Fibroblast of lung (primary cell): ENCODE measurements at regions not wholly inside any gene's neighbourhood (a gene's known extent, or its start where the extent isn't known, plus 50 kb on each side); places are given as distances from the start of the nearest gene placed in this dataset.

Source experiments
- DNase-seq, 2 donors: peaks; one replicate each; pipeline versions ENCODE4 v3.0.0 to v3.0.0-alpha.2; 2010; ENCODE audit warnings: low read depth in 2 of 2
- H2AFZ ChIP-seq: 2 replicates; pipeline ENCODE4 v1.5.1; 2012; ENCODE audit warnings: low read length, control low read depth, inconsistent platforms
- H3K27ac ChIP-seq: 2 replicates; pipeline ENCODE4 v1.5.1; 2011; ENCODE audit warnings: low read length, control low read depth; ENCODE audit not compliant: insufficient read depth
- H3K27me3 ChIP-seq: 2 replicates; pipeline ENCODE4 v1.5.1; 2011; ENCODE audit warnings: mild to moderate bottlenecking, low read length; ENCODE audit not compliant: control insufficient read depth, insufficient read depth
- H3K36me3 ChIP-seq: 2 replicates; pipeline ENCODE4 v1.5.1; 2011; ENCODE audit warnings: low read length; ENCODE audit not compliant: control insufficient read depth, insufficient read depth
- H3K4me1 ChIP-seq: 2 replicates; pipeline ENCODE4 v1.5.1; 2011; ENCODE audit warnings: low read length; ENCODE audit not compliant: control insufficient read depth, insufficient read depth; ENCODE audit errors: extremely low read depth
- H3K4me2 ChIP-seq: 2 replicates; pipeline ENCODE4 v1.5.1; 2011; ENCODE audit warnings: low read length, control low read depth; ENCODE audit not compliant: insufficient read depth; ENCODE audit errors: extremely low read depth
- H3K4me3 ChIP-seq, 4 experiments: fragments of 200-600 bp in 1 of 4; sonication (generic) in 1 of 4; replicated peaks in 1 of 4; 2 replicates each; pipeline ENCODE4 v1.5.1; 2011 to 2016; ENCODE audit warnings: low read length in 4 of 4, low read depth in 3 of 4, mild to moderate bottlenecking in 3 of 4, control low read depth in 2 of 4, inconsistent platforms in 1 of 4, mixed read lengths in 1 of 4; ENCODE audit not compliant: insufficient read depth in 1 of 4; ENCODE audit errors: control extremely low read depth in 1 of 4
- H3K79me2 ChIP-seq: 2 replicates; pipeline ENCODE4 v1.5.1; 2012; ENCODE audit warnings: mild to moderate bottlenecking, low read length, inconsistent platforms; ENCODE audit not compliant: control insufficient read depth, insufficient read depth
- H3K9ac ChIP-seq: 2 replicates; pipeline ENCODE4 v1.5.1; 2011; ENCODE audit warnings: mild to moderate bottlenecking, low read length, control low read depth; ENCODE audit not compliant: insufficient read depth
- H3K9me3 ChIP-seq: 2 replicates; pipeline ENCODE4 v1.5.1; 2012; ENCODE audit warnings: low read depth, low read length; ENCODE audit not compliant: control insufficient read depth, insufficient read depth
- H4K20me1 ChIP-seq: 2 replicates; pipeline ENCODE4 v1.5.1; 2011; ENCODE audit warnings: low read length; ENCODE audit not compliant: control insufficient read depth, insufficient read depth; ENCODE audit errors: extremely low read depth
- CTCF ChIP-seq, 2 donors: IDR thresholded peaks in 1 of 2; conservative IDR thresholded peaks in 1 of 2; 1 replicate in 1 of 2; 2 replicates in 1 of 2; pipeline ENCODE4 v1.5.1; 2011 to 2012; ENCODE audit warnings: low read length in 2 of 2, control low read depth in 1 of 2, inconsistent platforms in 1 of 2, low read depth in 1 of 2, mild to moderate bottlenecking in 1 of 2
- EZH2 ChIP-seq: IDR thresholded peaks from 2 replicates; pipeline ENCODE4 v1.5.1; 2012; ENCODE audit warnings: low read length, control low read depth, mild to moderate bottlenecking; ENCODE audit errors: missing control alignments

- no peaks in the 10 kb centered on the region for H3K79me2 ChIP-seq
- no peak overlapping the region for H3K9ac ChIP-seq
- no peak overlapping the region for H3K4me3 ChIP-seq
- TF ChIP-seq CTCF (conservative IDR thresholded peaks at IDR 0.05 in 1 of 2, IDR thresholded peaks at IDR 0.05 in 1 of 2; ENCODE audit: low read depth in 1 of 2, low read length in 2 of 2) (no peak), EZH2 (no peak)
- H4K20me1 ChIP-seq: no peaks in the 10 kb centered on the region
- no peaks in the 10 kb centered on the region for H3K4me1 ChIP-seq
- H3K9me3 ChIP-seq: no peaks in the 10 kb centered on the region
- H2AFZ ChIP-seq: no peak overlapping the region
- H3K27me3 ChIP-seq: no peaks in the 10 kb centered on the region
- no peak overlapping the region for H3K27ac ChIP-seq
- no peak overlapping the region for H3K4me2 ChIP-seq
- no peak for DNase-seq
- no peaks in the 10 kb centered on the region for H3K36me3 ChIP-seq
Observed at GRCh38 chr5:33088176-33088575, 352.6 kb upstream of the TARS1 start.

GRCh38 chr5:33091571-33092363 is 349.0 kb upstream of the TARS1 start:
- DNase-seq: peak; percentile 57 to 79
- H3K9ac ChIP-seq: no peak overlapping the region
- no peaks in the 10 kb centered on the region for H3K9me3 ChIP-seq
- no peak for TF ChIP-seq EZH2
- H3K79me2 ChIP-seq: no peaks in the 10 kb centered on the region
- H3K36me3 ChIP-seq: no peaks in the 10 kb centered on the region
- H3K27ac ChIP-seq: no peak overlapping the region
- H3K4me2 ChIP-seq: peak overlapping the region; percentile 35
- no peaks in the 10 kb centered on the region for H3K27me3 ChIP-seq
- no peak overlapping the region for H3K4me3 ChIP-seq
- H2AFZ ChIP-seq: no peak overlapping the region
- no peaks in the 10 kb centered on the region for H4K20me1 ChIP-seq
- no peaks in the 10 kb centered on the region for H3K4me1 ChIP-seq

GRCh38 chr5:33092719-33093118 is 348.0 kb upstream of the TARS1 start:
- Histone ChIP-seq H3K79me2 (no peaks in the 10 kb centered on the region), H3K4me2 (no peak overlapping the region)

More at GRCh38 chr5:33092719-33093118, 348.0 kb upstream of the TARS1 start:
- Histone ChIP-seq H3K9ac (no peak overlapping the region), H3K4me3 (no peak overlapping the region), H2AFZ (no peak overlapping the region), H4K20me1 (no peaks in the 10 kb centered on the region), H3K36me3 (no peaks in the 10 kb centered on the region), H3K27me3 (no peaks in the 10 kb centered on the region), H3K9me3 (no peaks in the 10 kb centered on the region), H3K4me1 (no peaks in the 10 kb centered on the region), H3K27ac (no peak overlapping the region)
- TF ChIP-seq EZH2 (no peak), CTCF (conservative IDR thresholded peaks at IDR 0.05 in 1 of 2, IDR thresholded peaks at IDR 0.05 in 1 of 2; ENCODE audit: low read depth in 1 of 2, low read length in 2 of 2) (no peak)
- no peak for DNase-seq
